ENCODE measurements at regions not wholly inside any gene's neighbourhood (a gene's known extent, or its start where the extent isn't known, plus 50 kb on each side); places are given as distances from the start of the nearest gene placed in this dataset.
"Not testable (repeated sequence)": the region's sequence is repeated elsewhere in the genome, so short reads cannot be mapped to it uniquely, and the experiment has no call there.

DNA sequence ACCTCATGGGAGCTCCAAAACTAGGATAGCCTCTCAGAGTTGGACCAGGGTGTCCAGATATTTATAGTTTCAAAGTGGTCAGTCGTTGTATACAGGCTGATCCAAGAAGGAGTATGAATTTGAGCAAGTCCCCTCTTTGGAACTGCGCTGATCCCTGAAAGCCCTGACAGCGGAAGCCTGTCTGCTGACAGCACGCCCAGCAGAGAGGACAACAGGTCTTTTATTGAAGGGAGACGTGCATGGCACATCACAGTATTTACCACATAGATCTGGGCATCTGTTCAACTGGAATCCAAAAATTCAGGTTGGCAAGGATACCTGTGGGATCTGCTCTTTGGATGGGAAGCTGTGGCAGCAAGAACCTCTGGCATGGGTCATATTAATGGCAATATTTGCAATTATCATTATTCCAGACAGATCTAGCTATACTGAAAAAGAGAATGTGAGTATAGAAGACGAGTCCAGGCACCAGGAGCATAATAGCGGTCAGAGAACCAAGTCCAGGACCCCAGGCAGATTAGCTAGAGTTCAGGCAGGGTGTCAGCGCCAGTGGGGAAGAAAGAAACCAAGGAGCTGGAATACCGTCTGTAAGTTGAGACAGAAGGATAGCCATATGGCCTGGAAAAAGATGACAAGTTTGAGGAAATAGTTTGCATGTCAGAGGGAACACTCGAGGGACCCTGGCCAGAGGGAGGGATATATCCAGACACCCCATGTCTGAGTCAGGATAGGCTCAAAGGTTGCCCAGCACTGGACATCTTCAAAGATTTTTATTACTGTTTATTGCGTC, 260.4 kb upstream of the FANCL start:
- no peak for DNase-seq

DNA sequence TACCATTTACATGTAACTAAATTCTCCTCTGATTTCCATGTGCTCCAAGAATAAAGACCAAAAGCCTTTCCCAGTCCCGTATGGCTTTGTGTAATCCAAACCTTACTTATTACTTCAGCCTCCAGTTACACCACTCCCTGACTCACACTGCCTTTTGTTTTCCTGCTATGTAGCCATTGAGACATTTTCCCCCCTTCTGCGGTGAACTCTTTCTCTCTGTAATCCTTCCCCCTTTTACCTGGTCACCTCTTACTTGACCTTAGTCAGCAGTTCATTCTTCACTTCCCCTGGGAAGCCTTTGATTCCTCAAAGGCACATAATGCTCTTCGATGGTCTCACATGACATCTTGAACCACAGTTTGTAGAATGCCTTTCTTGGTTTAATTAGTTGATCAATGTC, 256.0 kb upstream of the FANCL start:
- DNase-seq: no peak

DNA sequence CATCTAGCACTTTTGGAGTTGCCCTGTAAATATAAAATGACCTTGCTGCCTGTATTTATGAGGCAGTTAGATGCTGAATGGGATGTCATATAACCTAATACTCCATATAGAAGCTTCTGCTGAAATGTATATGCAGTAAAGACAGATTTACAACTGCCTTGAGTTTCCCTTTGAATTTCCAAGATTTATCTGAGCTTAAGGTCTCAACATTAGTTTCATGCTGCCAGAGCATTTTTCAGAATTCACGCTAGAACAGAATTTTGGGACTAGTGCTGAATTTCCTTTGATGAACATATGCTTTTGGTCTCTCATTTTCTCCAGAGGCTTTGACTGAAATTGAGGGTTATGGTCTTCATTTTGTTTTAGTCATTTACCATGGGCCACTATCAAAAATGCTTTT, 254.7 kb upstream of the FANCL start:
- DNase-seq: no peak

DNA sequence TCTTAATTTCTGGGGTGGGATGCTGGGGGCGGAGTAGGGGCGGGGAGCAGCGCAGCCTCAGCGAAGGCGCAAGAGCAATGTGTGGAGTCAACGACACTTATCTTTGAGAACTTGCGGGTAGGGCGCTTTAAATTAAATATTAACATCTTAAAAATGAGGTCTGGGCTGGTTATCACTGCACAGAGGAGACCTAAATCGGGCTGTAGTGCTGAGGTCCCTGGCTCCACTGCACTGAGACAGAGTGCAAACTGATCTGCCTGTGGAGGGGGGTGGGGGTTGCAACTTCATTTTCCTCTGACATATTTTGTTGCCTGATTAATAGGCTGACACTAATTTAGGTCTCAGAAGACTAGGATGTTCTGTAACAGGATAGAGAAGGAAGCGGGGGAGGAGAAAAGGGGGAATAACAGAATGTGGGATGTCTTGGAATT, 253.0 kb upstream of the FANCL start:
- DNase-seq: no peak

DNA sequence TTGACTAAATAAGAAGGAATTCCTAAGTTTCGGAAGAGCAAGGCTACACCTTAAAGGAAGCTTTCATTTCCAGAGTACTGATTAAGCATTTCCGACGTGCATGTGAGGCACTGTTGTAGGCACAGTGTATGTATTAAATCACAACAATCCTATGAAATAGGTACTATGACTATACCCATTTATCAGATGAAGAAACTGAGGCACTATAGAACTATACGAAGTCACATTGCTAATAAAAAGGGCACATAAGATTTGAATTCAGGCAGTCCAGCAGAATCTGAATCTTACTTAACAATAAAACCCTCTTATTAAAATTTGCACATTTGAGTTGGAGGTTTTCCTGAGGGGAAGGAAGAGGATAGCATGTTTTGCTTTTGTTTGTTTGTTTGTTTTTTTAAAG, 243.5 kb upstream of the FANCL start:
- DNase-seq: no peak

DNA sequence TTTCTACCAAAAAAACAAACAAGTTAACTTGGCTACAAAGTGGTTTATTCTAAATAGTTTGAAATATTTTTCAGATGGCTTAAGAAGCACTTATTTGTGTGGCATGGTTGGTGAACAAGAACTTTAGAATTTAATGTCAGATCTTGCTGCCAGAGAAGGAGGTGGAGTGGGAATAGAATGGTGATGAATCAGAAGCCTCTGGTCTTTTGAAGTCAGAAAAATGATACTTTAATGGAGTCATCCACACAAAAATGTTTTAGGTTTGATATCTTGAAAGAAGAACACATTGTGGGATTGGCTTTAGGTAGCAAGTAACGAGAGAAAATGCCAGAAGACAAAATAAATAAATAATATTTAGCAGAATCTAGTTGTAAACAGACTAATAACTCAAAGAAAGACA, 243.1 kb upstream of the FANCL start:
- no peak for DNase-seq

DNA sequence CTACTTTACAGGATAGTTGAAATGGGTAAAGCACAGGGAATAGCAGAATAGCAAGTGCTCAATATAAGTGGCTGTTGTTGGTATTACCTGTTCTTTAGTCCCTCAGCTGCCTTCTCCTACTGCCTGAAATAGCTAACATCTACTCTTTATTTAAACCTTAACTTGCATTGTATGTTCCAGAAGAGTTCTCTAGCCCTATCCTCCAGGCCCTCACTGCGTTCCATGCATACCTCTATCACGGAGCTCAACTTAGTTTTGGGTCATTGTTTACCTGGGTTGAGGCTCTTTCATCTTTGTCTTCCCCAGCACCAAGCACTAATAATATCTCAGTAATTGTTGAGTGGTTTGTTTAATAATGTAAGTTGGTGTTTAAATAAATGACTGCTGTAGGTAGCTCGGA, 242.2 kb upstream of the FANCL start:
- no peak for DNase-seq

DNA sequence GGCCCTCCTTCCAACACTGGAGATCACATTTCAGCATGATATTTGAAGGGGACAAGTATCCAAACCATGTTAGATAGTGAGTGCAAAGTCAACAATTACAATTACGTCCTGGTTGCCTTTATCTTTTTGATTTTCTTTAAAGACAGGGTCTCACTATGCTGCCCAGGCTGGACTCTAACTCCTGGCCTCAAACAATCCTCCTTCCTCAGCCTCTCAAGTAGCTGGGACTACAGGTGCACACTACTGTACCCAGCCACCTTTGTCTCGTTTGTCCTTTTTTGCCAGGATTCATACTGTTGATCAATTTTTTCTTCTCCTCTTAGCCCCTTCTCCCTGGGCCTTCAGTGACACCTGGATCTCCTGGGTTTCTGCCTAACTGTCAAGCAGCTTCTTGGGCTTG, 240.5 kb upstream of the FANCL start:
- DNase-seq: no peak

DNA sequence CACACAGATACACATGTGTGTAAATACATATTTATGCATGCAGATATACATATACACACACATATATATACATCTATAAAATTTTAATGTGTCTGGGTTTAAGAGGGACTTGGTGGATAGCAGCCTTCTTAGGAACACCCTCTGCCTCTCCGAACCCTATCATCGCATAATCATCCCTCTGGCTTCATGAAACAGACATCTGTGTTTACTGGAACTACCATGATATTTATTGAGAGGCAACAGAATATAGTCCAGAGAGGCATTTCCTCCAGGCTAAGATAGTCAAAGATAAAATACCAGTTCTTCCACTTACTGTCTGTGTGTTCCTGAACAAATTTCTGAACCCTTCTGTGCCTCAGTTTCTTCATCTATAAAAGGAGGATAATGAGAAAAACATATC, 239.0 kb upstream of the FANCL start:
- no peak for DNase-seq

DNA sequence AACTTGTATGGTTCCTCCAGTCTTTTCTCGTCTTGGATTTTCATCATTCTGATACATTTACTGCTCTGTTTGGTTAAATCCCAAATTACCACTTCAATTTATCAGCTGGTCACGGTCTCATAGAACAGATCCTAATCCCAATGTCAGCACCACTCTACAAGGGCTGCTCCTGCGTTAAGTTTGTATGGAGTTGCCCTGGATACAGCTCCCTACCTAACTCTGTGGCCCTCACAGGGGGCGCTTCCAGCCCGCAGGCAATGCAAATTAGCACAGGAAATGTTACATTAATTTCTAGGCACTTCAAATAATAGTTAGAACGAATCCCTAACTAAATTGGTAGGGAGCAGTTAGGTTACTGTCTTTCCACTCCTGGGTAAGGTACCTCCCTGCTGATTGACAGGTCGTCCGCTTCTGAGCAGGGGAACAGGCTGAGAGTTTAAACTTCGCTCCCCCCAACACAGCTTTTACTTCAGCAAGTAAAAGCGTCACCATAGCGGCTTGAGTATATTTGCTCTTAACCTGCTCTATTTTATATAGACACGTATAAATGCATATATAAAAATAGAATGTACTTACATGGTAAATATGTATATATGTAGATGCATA, 238.5 kb upstream of the FANCL start:
- DNase-seq: peak; percentile 60

DNA sequence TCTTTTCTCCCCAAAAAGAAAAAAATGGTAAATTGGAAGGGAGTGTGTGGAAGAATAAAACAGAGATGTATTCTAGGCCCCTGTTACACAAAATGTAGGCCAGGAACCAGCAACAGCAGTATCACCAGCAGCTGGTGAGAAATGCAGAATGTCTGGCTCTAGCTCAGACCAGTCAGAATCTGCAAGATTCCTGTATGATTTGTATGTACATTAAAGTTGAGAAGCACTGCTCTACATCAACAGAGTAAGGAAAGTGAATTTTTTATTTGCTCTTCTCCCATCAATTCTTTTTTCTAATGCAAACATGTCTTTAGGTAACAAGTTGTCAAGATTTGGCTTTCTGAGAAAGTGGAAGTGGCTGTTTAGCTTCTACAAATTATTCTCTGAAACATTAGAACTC, 235.4 kb upstream of the FANCL start:
- DNase-seq: no peak

DNA sequence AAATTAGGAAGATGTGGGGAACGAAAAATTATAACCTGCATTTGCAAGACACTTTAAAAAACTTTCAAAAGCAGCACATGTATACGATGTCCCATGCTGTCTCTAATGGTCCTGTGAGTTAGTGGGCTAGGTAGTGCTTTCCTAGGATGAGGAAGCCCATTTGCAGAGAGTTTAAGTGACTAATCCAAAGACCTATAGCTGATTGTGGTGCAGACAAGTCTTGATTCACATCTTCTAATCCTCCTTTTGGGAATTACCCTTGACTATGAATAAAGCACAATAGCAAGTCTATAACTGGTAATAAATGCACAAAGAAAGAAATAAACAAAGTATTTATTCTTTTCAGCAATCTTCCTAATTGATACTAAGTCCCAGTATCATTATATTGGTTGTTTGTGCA, 234.6 kb upstream of the FANCL start:
- DNase-seq: no peak

DNA sequence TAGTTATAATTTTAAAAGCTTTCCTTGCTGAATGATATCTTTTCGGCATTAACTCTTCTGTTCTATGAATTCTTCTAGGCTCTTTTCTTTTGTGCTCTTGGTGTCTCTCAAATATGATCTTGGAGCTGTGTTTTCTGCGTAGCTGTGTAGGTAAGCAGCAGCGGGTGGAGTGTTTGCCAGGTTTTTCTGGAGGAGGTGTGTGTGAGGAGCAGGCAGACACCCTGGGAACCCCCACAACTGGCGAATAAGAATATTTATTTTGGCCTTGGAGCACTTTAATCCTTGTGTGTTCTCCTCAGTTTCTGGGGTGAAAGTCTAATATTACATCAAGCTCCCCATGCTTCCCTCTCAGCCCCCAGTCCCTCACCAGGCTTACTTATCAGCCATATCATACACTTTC, 232.0 kb upstream of the FANCL start:
- no peak for DNase-seq

DNA sequence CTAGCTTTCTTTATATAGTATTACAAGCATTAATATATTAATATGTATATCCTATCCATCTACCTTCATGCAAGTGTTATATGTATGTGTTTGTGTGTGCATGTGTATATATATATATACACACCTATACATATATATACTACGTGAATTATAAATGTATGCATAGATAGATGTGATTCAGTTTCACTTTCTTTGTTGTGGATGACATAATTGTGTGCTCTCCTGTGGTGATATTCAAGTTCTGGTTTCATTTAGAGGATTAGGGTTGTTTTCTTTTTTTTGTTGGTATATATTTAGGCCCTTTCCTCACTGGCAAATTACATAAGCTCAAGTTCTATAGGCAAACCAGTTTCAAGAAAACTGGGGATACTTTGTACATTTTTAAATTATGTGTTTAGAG, 225.7 kb upstream of the FANCL start:
- DNase-seq: no peak

DNA sequence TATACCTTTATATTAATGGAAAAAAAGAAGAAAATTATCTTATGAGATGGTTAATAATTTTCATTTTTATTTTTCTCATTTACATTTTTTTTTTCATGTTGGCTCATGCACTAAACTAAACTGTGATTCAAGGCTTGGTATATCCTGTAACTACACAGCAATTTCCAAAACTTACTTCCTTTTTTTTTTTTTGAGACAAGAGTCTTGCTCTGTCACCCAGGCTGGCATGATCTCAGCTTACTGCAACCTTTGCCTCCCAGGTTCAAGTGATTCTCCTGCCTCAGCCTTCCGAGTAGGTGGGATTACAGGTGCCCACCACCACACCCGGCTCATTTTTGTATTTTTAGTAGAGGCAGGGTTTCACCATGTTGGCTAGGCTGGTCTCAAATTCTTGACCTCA, 224.9 kb upstream of the FANCL start:
- DNase-seq: not testable (repeated sequence)

DNA sequence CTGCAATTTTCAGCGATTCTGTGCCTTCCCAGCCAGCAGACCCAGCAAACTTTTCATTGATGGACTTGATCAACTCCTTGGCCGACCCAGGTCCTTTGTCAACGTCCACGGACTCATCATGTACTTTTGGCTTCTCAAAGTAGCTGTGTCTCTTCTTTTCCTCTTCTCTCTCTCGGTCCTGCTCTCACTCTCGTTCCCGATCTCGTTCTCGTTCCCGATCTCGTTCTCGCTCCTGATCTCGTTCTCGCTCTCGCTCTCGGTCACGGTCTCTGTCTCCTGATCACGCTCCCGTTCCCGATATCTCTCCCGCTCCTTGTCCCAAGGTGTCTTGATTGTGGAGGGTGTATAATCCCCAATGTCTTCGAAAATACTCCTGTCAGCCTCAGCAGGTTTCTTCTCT, 219.5 kb upstream of the FANCL start:
- DNase-seq: no peak

DNA sequence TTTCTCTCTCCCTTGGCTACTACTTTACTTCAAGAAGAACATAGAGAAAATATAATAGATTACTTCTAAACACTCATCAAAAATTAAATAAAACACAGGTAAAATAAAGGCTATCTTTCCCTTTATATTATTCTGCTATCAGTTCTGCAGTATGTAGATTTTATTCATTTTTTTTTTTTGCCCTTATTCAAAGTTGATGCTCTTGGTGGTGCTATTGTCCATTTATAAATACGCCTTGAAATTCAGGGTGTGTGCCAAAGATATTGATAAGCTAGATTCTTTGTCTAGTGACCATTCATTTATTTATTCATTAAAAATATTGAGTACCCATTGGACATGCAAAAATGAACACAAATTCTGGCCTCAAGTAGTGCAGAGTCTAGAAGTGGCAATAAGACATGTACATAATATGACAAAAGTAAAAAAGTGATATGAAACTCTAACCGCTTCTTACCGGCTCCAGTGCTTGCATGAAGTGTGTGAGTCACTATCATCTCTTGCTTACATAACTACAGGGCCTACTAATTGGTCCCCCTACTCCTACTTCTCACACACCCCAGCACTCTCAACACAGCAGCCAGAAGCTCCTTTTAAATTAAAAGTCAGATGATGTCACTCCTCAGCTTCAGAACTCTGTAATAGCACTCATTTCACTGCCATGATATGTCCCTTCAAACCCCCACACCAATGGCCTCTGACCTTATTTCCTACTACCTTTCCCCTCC, 208.3 kb upstream of the FANCL start:
- peak; percentile 3 for DNase-seq

DNA sequence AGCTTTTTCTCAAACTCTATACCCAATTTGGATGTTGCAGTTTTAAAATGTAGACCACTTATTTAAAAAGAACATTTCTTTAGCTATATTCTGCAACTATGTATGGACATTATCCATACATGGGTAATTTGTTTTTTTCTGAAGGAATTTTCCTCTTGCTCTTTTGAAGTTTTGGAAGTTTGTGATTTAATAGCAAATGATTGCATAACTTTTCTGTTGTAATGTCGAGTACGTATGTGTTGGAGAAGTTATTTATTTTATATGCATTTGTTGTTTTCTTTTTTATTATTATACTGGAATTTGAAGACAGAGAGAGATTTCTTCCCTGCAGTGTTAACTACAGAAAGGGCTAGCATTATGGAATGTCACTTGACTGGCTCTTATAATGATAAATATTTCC, 207.7 kb upstream of the FANCL start:
- no peak for DNase-seq

DNA sequence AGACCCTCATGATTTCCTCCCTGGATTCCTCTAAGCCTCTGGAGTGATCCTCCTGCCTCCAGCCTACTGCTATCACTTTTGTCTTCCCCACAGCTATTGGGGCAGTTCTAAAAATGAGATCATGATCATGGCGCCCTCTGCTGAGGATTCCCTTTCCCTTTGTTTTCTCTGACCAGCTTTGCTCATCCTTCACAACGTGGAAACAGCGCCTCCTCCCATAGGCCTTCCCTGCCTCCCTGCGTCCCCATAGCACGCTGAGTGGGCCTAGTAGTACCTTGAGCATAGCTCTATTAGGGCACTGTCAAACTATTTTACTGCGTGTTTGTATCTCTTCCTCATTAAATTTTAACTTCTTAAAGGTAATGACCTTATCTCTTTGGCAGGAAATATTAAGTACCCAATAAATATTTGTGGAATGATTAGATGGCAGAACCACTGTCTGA, 207.0 kb upstream of the FANCL start:
- DNase-seq: peak; percentile 71

DNA sequence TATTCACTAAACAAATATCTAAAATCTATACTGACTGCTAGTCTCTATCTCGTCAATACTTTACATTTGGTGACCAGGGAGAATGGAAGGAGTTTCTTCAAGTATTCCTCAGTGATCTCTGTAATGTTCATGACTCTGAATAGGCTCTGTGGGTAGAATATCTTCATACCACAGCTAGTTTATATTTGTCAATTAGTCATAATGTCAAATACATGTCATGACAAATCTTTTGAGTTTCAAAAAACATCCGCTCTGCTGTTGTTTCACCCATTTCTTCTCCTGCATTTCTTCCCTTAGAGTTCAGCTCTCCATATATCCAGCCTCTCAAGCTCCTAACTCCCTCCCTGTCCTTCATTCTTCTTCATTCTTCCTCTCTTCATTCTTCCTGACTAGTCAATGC, 206.5 kb upstream of the FANCL start:
- no peak for DNase-seq

DNA sequence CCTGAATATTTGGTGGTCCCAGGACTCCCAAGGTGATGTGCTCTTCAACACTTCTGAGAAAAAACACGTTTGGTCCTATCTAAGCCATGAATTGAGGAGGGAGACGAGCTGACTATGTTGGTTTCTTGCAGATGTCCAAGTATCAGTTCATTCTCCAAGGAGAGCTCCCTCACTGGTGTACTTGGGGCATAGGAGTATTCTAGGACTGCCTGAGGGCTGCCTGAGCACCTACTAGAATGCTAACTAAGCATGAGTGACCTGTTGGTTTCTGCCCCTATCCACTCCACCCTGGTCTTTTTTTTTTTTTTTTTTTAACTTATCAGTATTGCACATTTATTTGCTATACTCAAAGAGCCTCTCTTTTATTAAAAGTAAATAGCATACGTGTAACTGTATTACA, 200.5 kb upstream of the FANCL start:
- DNase-seq: no peak

DNA sequence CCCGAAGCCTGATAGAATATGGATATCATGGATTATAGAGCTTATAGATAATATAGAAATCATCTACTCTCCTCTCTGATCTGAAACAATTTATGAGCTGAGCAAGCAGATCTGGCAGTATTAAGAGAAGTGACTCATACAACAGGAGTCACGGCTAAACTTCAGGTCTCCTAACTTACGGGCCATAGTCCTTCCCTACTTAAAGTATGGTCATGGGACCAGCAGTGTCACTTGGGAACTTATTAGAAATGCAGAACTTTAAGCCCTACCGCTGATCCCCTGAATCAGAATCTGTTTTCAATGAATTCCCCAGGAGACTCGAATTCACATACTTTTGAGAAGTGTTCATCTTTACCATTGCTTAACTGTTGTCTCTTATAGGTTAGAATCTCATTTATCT, 195.7 kb upstream of the FANCL start:
- DNase-seq: no peak

DNA sequence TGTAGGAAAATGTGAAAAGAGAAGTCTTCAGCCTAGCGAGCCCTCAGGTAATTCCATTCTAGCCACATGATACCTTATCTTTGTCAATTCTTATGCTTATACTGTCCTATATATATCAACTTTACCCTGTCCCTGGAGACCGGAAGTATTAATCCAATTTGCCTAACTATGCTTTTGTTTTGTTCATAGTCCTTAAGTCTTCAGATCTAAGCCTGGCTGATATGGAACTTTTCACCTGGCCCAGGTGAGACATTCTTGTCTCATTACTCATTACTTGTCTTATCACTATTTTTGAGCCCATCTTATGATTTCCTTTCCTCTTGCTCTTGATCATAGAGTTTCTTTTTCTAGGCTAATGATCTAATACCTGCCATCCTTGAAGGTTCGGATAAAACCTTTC, 194.1 kb upstream of the FANCL start:
- no peak for DNase-seq

DNA sequence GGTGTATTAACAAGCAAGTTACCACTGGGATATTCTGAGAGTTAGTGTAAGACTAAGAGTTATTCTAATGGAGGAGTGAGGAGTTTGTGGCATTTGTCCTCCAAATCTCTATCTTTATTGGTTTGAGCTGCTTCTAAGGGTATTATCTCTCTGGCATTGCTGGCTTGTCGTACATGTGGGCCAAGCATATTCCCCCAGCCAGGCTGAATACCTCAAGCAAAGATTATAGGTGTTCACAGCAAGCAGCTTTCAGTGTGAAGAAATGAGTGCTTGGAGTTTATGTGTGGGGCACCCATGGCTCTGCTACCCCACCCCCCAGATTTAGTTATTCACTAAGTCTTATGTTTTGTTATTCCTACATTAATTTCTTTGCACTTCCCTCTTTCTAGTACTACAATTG, 193.6 kb upstream of the FANCL start:
- DNase-seq: no peak
